ENCODE measurements at regions not wholly inside any gene's neighbourhood (a gene's known extent, or its start where the extent isn't known, plus 50 kb on each side); places are given as distances from the start of the nearest gene placed in this dataset.

- no peak overlapping the region for H3K27ac ChIP-seq
- intact Hi-C loops (cut with DNase I) = no loop called here
- H3K4me3 ChIP-seq = no peak overlapping the region
- H3K27me3 ChIP-seq (replicated peaks; ENCODE audit: insufficient read depth) = no peaks in the 10 kb centered on the region
- no peaks in the 10 kb centered on the region for H3K4me1 ChIP-seq (replicated peaks)
- no peaks in the 10 kb centered on the region for H3K9me3 ChIP-seq
- TF ChIP-seq CTCF (IDR thresholded peaks at IDR 0.05) (no peak), POLR2AphosphoS5 (IDR thresholded peaks at IDR 0.05) (no peak), POLR2A (IDR thresholded peaks at IDR 0.05) (no peak)
- H3K36me3 ChIP-seq = no peaks in the 10 kb centered on the region
- DNase-seq (ENCODE audit: low spot score) = no peak
- WGBS = 68% methylated on average over 5 of the region's 5 CpGs
These were observed 674.6 kb upstream of the SEMA6A start for GRCh38 chr5:117249086-117249815.

GRCh38 chr5:117246424-117246823, 671.8 kb upstream of the SEMA6A start:
- TF ChIP-seq POLR2A (IDR thresholded peaks at IDR 0.05) = no peak
- TF ChIP-seq CTCF (IDR thresholded peaks at IDR 0.05) = no peak
- TF ChIP-seq POLR2AphosphoS5 (IDR thresholded peaks at IDR 0.05) = no peak
- no peaks in the 10 kb centered on the region for H3K9me3 ChIP-seq
- H3K27ac ChIP-seq = no peak overlapping the region
- intact Hi-C loops (cut with DNase I) = no loop called here
- H3K36me3 ChIP-seq = no peaks in the 10 kb centered on the region
- H3K27me3 ChIP-seq (replicated peaks; ENCODE audit: insufficient read depth) = no peaks in the 10 kb centered on the region
- no peak for DNase-seq (ENCODE audit: low spot score)
- H3K4me3 ChIP-seq = no peak overlapping the region
- H3K4me1 ChIP-seq (replicated peaks) = no peaks in the 10 kb centered on the region

- no peak for DNase-seq (ENCODE audit: low spot score)
- H3K27me3 ChIP-seq (replicated peaks; ENCODE audit: insufficient read depth) = no peaks in the 10 kb centered on the region
- no peak overlapping the region for H3K27ac ChIP-seq
- 59% methylated on average over 1 of the region's 1 CpG for WGBS
- H3K36me3 ChIP-seq = no peaks in the 10 kb centered on the region
- H3K4me3 ChIP-seq = no peak overlapping the region
- H3K9me3 ChIP-seq = no peaks in the 10 kb centered on the region
- no peak for TF ChIP-seq CTCF (IDR thresholded peaks at IDR 0.05)
- TF ChIP-seq POLR2A (IDR thresholded peaks at IDR 0.05) = no peak
- no peak for TF ChIP-seq POLR2AphosphoS5 (IDR thresholded peaks at IDR 0.05)
- intact Hi-C loops (cut with DNase I) = no loop called here
- H3K4me1 ChIP-seq (replicated peaks) = no peaks in the 10 kb centered on the region
These were observed 670.5 kb upstream of the SEMA6A start for GRCh38 chr5:117245130-117245529.

- intact Hi-C loops (cut with DNase I) = no loop called here
- H3K27me3 ChIP-seq (replicated peaks; ENCODE audit: insufficient read depth) = no peaks in the 10 kb centered on the region
- no peaks in the 10 kb centered on the region for H3K4me1 ChIP-seq (replicated peaks)
- no peak for TF ChIP-seq POLR2AphosphoS5 (IDR thresholded peaks at IDR 0.05)
- H3K36me3 ChIP-seq = no peaks in the 10 kb centered on the region
- H3K9me3 ChIP-seq = no peaks in the 10 kb centered on the region
- WGBS = 45% methylated on average over 2 of the region's 2 CpGs
- no peak for DNase-seq (ENCODE audit: low spot score)
- no peak overlapping the region for H3K4me3 ChIP-seq
- no peak overlapping the region for H3K27ac ChIP-seq
These were observed 667.4 kb upstream of the SEMA6A start for GRCh38 chr5:117242028-117242427.

- Histone ChIP-seq H3K36me3 (no peaks in the 10 kb centered on the region), H3K27me3 (replicated peaks; ENCODE audit: insufficient read depth) (no peaks in the 10 kb centered on the region), H3K4me3 (no peak overlapping the region), H3K27ac (no peak overlapping the region), H3K9me3 (no peaks in the 10 kb centered on the region), H3K4me1 (replicated peaks) (no peaks in the 10 kb centered on the region)
- DNase-seq (ENCODE audit: low spot score) = no peak
- TF ChIP-seq POLR2AphosphoS5 (IDR thresholded peaks at IDR 0.05) (no peak), POLR2A (IDR thresholded peaks at IDR 0.05) (no peak), CTCF (IDR thresholded peaks at IDR 0.05) (no peak)
- WGBS = 69% methylated on average over 3 of the region's 3 CpGs
- intact Hi-C loops (cut with DNase I) = no loop called here
These were observed 662.3 kb upstream of the SEMA6A start for GRCh38 chr5:117236941-117237340.
